CD4-positive, alpha-beta T cell treated with Interleukin-10 for 1 hour (primary cell): ENCODE measurements at regions not wholly inside any gene's neighbourhood (a gene's known extent, or its start where the extent isn't known, plus 50 kb on each side); places are given as distances from the start of the nearest gene placed in this dataset.

Experiments used
- DNase-seq: peaks from one replicate; pipeline ENCODE4 v3.0.0-alpha.2; 2020

DNA sequence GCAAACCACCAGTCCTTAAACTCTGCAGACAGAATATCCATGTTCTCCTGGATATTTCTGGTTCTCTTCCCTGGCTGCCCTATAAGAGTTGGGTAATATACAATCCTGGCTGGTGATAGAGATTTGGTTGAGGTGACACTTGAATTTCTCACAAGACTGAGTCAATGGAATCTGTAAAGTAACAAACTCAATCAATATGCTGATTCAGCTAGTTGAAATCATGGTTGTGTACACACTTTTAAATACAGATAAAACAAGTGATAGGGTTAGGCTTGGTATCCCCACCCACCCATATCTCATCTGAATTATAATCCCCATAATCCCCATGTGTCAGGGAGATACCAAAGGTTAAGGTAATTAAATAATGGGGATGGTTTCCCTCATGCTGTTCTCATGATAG, 349.2 kb upstream of the MAD2L1 start:
- DNase-seq, result no peak

DNA sequence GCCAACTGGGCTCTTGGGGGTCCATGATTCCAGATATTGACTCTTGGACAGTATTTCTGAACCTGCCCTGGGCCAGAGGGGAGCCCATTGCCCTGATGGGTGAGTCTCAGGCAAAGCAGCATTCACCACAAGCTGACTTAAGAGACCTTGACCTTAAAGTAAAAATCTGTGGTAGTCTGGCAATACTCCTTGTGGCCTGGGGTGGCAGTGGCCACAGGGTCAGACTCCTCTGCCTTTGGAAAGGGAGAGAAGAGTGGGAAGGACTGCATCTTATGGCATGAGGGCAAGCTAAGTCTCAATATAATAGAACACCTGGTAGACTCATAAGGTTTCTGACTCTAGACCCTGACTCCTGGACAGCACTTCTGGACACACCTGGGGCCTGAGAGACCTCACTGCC, 340.3 kb upstream of the MAD2L1 start:
- no peak for DNase-seq

DNA sequence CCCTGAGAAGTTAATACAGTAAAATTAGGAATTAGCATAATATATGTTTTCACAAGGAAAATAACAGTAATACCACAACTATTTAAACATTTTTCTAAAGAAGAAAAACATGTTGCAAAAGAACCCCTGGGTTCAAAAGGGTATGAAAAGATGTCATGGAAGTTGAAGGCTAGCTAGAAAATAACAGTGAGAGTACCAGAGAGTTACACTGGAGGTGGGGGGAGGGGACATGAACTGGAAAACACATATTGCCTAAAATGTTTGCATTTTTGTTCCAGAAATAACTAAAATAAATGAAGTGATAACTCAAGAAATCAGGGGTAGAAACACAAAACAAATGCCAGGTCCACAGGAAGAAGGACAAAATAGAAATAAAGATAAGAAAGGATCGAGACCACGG, 336.6 kb upstream of the MAD2L1 start:
- no peak for DNase-seq

DNA sequence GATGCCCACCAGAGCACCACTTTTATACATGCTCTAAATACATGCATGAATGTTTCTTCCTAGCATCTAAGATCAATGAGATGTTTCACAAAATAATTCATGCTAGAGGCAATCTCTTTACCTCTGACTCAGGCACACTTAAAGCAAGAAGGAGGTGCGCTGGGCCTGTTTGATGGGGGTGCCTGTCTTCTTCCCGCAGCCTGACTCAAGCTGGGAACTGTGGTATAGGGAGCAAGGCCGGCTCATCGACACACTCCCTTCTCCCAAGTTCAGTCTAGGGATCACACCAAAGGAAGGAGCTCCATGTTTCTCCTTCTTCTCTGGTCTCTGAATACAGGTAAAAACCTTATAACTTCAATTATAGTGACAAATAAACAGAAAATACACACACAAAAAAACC, 333.8 kb upstream of the MAD2L1 start:
- no peak for DNase-seq

DNA sequence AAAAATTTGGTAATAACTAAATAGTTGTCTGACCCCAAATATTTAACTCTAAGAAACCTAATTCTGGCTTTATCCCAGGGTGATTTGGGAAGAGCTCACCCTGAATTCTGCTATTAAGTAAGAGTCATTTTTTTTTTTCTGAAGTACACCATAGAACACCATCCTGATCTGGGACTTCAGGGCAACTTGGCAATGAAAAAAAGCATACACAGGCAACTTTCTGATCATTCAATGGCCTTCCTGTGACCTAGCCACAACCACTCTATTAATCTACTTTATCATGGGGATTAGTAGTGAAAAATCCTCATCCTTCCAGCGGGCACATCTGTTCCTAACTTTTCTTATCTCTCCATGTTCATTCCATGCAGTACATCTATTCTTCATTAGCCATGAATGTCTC, 333.2 kb upstream of the MAD2L1 start:
- DNase-seq, result no peak

DNA sequence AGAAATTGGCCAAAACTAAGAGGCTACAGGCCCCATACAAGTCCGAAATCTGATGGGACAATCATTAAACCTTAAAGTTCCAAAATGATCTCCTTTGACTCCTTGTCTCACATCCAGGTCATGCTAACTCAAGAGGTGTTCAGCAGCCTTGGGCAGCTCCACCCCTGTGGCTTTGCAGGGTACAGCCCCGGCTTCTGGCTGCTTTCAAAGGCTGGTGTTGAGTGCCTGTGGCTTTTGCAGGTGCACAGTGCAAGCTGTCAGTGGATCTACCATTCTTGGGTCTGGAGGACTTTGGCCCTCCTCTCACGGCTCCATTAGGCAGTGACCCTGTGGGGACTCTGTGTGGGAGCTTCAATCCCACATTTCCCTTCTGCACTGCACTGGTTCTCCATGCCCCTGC, 329.1 kb upstream of the MAD2L1 start:
- DNase-seq, result no peak

DNA sequence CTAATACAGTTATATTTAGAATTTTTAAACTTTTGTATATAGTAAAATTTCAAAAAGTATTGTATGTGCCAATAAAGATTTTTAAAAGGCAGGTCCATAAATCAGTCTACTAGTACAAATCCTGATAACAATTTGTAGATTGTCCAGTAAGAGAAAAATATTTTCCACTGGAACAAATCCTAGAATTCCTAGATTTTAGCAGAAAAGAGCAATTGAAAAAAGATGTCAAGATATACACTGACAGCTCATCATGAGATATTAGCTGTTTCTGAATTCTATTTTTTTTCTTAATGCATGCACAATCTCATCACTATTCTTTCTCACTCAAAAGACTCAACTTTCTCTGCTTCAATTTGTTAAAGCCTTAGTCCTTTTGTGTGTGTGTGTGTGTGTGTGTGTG, 289.2 kb upstream of the MAD2L1 start:
- DNase-seq, result no peak

DNA sequence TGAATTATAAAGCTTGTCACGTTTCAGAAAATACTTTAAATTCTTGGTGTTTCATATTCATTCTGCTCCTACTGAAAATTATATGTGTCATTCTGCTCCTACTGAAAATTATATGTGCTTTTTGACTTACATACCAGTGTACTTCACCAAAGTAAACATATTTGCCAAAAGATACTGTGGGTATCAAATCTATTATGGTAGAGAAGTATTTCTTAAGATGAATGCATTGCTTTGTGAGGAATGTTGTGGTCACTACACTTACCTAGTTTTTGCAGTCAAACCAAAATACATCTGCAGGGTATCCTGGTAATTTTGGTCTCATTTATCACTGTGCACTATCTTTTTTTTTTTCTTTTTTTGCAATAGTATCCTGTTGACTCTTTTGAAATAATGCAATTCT, 287.7 kb upstream of the MAD2L1 start:
- no peak for DNase-seq

DNA sequence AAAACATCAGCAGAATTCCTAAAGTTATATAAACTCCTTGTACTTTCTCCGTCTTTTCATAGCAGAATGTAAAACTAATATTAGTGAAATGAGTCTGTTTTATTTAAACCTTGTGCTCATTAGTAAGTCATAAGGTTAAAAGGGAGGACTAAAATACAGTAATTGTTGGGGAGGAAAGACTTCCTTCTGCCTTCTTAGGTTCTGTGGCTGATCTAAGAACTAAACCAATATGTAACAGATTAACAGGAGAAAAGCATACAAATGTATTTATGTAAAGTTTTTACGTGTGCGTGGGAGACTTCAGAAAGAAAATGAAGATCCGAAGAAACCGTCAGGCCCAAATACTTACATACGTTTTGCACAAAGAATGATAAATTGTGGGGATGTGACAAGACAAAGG, 286.6 kb upstream of the MAD2L1 start:
- no peak for DNase-seq

DNA sequence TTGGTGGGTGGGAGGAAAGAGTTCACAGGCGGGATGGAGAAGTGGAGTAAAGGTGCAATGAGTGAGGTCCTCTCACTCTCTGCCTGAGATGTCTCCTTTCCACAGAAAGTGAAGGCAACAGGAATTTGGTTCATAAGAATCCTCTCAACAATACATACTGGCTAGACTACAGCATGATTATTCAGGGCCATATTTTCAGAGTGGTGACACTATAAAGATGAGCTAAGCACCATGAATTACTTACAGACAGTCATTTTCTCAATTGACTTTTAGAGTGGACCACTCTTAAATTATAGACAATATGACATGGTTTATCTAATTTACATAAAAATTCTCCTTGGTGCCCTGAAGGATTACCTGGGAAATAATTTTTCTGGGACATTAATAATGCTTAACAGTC, 286.1 kb upstream of the MAD2L1 start:
- no peak for DNase-seq

DNA sequence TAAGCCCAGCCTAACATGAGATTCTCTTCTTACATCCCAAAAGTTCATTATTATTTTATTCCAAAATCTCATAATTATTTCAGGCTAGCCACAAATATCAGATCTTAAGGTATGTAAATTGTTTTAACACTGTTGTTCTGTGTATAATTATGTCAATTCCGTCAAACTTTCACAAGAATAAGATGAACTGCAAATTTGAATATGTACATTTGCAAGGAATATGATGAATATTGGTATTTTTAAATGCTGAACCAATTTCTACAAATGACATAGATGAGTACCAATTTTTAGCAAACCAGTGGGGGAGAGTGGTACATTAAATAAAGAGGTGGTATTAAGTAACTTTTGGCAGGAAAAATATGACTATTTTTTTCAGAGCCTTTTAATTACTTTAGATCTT, 282.3 kb upstream of the MAD2L1 start:
- no peak for DNase-seq

DNA sequence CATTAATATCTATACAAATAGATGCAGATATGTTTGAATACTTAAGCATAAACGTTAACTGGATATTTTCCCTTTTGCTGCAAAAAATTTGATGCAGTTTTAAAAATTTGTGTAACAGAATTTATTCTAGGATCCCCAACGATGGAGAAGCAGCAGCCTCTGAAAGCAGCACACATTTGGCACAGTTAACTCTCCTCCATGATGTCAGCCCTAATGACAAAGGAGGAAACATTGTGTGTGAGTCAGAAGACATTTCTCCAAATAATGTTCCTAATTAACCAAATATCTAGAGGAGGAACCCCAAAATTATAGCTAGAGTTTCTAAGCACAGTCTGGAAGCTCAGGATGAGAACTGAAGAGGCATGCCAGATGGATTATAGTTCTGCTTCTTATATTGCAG, 281.9 kb upstream of the MAD2L1 start:
- no peak for DNase-seq

DNA sequence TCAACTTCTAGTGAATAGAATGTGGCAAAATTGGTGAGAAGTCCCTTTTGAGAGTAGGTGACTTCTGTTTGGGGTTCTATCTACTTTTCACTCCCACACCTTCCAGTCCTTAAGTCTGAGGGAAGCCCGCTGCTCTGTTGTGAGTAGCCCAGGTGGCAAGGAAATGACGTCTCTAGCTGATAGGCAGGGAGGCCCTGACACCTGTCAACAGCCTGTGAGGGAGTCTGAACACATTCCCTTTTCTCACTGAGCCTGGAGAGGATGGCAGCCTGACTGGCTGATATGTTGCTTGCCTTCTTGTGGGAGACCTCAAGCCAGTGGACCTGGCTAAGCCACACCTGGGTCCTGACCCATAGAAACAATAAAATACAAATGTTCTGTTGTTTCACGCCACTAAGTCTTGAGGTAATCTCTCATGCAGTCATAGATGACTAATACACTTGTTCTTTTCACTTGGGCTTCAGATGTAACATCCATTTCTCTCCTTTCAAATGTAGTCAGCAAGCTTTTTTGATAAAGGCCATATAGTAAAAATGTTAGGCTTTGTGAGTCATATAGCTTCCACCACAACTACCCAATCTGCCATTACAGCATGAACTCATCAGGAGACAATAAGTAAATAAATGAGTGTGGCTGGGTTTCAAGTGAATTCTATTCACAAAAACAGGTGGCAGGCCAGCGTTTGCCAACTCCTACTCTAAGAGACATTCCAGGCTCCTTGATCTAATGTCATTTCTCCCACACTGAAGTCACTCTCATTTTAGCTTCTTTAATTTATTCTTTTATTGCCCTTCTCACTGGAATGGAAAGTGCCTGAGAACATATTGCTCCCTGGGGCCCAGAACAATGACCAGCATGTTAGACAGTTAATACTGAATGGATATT, 265.1 kb upstream of the MAD2L1 start:
- no peak for DNase-seq

DNA sequence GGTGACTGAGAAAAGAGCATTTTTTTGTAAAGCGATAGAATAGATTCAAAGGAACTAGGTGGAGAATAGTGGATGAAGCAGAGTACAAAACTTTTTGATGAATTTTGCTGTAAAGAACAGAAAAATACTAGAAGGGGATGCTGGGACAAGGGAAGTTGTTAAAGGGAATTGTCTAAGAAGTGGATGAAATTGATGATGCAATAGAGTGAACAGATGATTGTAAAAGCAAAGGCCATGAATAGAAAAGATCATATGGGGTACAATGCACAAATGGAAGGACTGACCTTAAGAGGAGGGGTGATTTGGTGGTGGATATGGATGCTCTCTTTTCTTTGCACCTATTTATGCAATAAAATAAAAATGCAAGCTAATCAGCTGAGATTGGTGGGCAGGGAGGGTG, 262.7 kb upstream of the MAD2L1 start:
- DNase-seq, result no peak

DNA sequence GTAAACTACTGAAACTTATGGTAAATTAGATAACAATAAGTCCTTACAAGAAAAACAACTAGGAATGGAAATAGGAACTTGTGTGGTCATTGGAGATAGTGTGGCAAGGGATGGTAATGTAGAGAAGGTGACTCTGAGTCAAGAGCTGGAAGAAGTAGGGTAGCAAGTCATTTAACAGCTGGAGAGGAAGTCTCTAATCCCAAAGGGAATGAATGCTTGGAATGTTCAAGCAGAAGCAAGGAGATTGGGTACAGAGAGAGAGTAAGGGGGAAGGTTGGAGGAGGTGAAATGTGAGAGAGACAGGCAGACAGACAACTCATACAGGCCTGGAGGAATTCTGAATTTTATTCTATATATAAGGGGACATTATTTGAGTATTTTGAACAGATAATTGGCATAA, 260.6 kb upstream of the MAD2L1 start:
- DNase-seq, result no peak

DNA sequence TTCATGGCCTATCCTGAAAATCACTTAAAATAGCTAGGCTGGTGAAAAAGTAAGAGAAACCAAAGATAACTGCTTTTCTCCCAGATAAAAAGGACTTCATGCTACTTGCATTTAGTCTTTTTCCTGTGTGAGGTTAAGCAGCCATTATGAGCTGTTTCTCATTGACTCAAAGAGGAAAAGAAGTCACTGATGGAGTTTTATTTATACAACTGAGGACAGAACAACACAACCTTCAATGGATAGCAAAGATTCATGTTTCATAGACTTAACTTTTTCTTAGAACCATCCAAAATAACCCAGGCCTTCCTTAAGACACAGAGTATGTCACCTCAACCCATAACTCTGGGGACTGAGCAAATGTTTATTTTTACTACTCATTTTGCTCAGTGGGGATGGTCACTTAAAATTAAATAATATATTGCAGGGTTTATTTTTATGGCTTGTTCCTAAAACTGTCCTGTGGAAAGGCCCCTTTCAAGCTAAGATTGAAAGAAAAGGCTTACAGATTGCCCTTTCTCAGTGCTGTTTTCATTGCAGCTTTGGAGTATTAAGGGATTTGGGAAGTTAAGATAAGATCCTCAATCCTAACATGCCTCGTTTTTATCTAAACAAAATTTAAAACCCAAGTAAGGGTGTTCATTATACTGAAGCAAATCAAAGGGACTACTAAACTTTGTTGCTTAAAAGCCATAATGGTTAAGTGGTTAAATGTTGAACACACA, 252.6 kb upstream of the MAD2L1 start:
- DNase-seq, result no peak

DNA sequence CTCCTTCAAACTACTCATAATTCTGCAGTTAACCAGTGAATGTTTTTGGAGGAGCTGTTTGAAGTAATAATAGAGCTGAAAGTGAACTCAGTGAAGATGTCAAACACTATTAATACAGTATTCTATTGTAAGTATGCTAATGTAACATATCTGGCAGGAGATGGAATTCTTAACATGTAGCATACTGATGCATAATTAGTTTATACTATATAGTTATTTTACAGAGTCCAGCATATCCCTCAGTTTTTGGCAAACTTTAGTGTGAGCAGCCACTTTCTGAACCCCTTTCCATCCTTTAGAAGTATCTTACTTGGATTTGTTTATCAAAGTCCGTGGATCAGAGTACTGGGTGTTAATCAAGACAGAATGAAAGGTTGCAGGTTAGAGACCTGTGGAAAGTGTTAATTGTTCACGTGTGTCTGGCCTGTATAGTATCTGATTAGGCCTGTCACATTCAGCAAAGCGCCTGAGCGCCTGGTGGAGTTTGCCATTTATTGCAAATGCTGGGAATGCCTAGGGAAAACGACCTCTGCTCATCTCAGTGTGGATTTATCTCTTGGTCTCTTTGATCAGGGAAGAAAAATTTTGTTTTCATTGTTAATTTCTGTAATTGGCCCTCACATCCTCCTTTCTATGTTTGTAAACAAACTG, 251.7 kb upstream of the MAD2L1 start:
- DNase-seq, result no peak

DNA sequence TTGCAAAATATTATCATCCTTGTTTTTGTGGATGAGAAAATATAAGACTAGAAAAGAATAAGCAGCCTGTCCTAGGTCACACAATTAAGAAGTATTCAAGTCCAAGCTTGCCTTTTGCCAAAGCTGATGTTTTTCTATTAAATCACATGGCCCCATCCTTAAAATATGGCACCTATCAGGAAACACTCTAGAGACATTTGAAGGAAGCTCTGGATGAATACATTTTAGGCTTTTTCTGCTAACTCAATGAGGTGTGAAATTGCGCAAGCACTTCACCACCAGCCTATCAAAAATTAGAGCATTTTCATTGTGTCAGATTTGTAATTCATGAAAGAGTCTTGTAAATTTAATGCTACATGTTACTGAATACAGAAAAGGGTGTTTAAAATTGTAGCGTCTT, 251.1 kb upstream of the MAD2L1 start:
- no peak for DNase-seq

DNA sequence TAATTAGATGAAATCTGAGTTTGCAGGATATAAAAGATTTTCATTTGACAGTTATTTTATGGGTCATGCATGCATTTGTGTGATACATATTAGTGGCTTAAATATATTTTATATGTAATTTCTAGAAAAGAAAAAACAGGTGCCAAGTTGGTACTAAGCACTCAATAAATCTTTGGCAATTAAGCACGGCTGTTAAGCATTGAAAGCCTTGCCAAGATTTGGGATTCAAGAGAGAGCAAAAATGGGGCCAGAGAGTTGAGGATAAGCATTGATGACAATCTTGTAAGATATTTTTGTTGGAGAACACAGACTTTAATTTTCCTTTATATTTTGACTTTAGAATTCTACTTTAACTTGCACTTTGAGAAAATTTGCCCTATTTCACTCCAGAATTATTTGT, 249.8 kb upstream of the MAD2L1 start:
- no peak for DNase-seq

DNA sequence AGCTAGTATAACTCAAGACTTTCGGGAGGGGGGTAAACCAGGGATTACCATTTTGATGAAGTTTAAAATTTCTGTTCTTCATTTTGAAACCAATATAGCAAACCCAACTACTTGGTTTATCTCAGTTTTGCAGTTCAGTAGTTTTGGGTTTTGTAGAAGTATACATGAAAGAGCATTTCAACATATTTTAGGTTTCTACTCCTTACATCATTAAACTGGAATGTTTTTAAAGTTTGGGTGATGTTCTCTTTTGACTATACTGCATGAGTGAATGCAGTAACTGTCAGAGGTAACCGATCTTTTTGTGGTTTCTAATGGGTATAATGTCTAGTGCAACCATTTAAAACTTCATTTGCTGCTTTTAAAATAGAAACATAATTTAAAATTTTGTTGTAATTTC, 248.3 kb upstream of the MAD2L1 start:
- no peak for DNase-seq

DNA sequence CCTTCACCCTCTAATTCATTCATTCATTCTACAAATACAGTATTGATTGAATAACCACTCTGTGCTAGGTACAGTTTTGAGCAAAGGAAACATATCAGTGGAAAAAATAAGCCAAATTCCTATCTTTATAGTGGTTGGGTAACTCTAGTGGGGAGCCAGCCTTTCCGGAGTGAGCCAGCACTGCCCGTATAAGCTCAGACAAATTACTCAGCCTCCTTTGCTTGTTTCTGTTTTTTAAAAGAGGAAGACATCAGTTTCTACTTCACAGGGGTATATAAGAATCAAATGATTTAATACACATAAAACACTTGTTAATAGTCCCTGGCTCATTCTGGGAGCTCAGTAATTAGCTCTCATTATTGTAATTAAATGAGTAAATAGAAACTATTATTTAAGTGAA, 238.2 kb upstream of the MAD2L1 start:
- DNase-seq, result no peak

DNA sequence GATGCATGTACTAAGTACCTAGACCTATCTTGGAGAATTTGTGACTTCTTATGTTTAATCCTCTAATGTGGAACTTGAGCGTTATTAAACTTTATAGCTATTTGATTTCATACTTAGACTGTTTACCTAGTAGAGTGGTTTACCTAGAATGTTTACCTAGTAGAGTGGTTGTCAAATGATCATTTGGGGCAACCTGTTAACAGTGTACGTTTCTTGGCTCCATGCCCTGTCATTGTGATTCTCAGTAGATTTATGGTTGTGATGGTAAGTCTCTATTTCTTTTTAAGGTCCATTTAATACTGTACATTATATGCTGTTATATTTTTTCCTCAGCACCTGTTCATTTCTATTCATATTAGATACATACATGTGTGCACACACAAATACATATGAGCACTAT, 233.0 kb upstream of the MAD2L1 start:
- no peak for DNase-seq

DNA sequence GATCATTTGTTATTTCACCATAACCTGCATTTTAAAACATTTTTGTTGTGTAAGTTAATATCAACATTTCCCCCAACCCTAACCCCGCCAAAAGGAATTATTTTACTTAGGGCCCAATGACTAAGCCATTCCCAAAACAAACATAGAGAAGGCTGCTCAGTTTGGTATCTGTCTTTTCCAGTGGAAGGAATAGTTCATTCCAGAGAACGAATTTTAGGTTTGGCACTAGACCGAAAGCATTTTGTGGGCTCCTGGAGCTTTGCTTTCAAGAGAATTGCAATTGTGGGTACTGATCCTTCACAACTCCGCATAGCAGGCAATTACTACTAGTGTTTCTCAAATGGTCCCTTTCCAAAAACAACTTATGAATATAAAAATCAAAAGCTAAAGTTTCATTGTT, 226.7 kb upstream of the MAD2L1 start:
- no peak for DNase-seq

DNA sequence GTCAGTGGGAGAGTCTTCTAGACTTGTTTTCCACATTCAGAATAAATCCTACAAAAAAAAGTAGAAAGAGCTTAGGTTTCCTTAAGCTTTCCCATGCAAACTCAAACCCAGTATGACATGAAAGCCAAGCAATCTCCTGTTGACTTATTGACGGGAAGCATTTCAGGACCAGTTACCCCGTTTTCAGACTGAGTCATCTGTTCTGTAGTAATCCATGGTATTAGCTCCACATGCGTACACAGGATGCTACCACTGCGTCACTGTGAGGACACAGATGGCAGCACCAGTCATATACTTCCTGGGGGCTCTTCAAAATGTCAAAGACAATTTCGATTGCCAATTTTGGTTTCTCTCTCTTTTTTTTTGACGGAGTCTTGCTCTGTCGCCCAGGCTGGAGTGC, 224.9 kb upstream of the MAD2L1 start:
- no peak for DNase-seq
